Smooth muscle cell (in vitro differentiated cells): ENCODE measurements at regions not wholly inside any gene's neighbourhood (a gene's known extent, or its start where the extent isn't known, plus 50 kb on each side); places are given as distances from the start of the nearest gene placed in this dataset.

Source experiments
- DNase-seq: peaks from one replicate; lab custom pipeline; 2025; ENCODE audit not compliant: unreplicated experiment; lab: John Stamatoyannopoulos, UW
- H2AFZ ChIP-seq: fragments of 200-600 bp; sonication (generic); 2 replicates; pipeline ENCODE4 v1.6.0; 2016; ENCODE audit warnings: antibody characterized with exemption, low read depth, mild to moderate bottlenecking
- H3F3A ChIP-seq: fragments of 200-600 bp; sonication (generic); 2 replicates; pipeline ENCODE4 v1.6.0; 2017; ENCODE audit warnings: antibody characterized with exemption, low read depth
- H3K27ac ChIP-seq: fragments of 200-600 bp; sonication (generic); 2 replicates; pipeline ENCODE4 v1.5.1; 2016; ENCODE audit warnings: low read depth, mild to moderate bottlenecking
- H3K27me3 ChIP-seq: fragments of 200-600 bp; sonication (generic); 2 replicates; pipeline ENCODE4 v1.6.1; 2016; ENCODE audit warnings: low read depth, mild to moderate bottlenecking
- H3K36me3 ChIP-seq: fragments of 200-600 bp; sonication (generic); 2 replicates; pipeline ENCODE4 v1.5.1; 2016; ENCODE audit warnings: low read depth
- H3K4me1 ChIP-seq: fragments of 200-600 bp; sonication (generic); 2 replicates; pipeline ENCODE4 v1.5.1; 2016; ENCODE audit warnings: low read depth
- H3K4me2 ChIP-seq: fragments of 200-600 bp; sonication (generic); 2 replicates; pipeline ENCODE4 v1.6.0; 2016; ENCODE audit warnings: mild to moderate bottlenecking
- H3K4me3 ChIP-seq: fragments of 200-600 bp; sonication (generic); 2 replicates; pipeline ENCODE4 v1.5.1; 2016; ENCODE audit warnings: mild to moderate bottlenecking
- H3K79me2 ChIP-seq: fragments of 200-600 bp; sonication (generic); 2 replicates; pipeline ENCODE4 v1.6.0; 2016; ENCODE audit warnings: low read depth, mild to moderate bottlenecking
- H3K9ac ChIP-seq: fragments of 200-600 bp; sonication (generic); 2 replicates; pipeline ENCODE4 v1.6.0; 2016; ENCODE audit warnings: low read depth
- H3K9me3 ChIP-seq: fragments of 200-600 bp; sonication (generic); replicated peaks from 2 replicates; pipeline ENCODE4 v1.5.1; 2016; ENCODE audit warnings: low read depth
- H4K20me1 ChIP-seq: fragments of 200-600 bp; sonication (generic); 2 replicates; pipeline ENCODE4 v1.6.0; 2016; ENCODE audit warnings: low read depth
- CTCF ChIP-seq: fragments of 200-600 bp; sonication (generic); IDR thresholded peaks from 2 replicates; pipeline ENCODE4 v1.5.1; 2017; ENCODE audit warnings: borderline replicate concordance, mild to moderate bottlenecking, antibody characterized with exemption; ENCODE audit not compliant: insufficient read depth, poor library complexity, severe bottlenecking
- WGBS: methylation state at CpG from one replicate; pipeline ENCODE4 v1.1.7; 2016; ENCODE audit warnings: low lambda C conversion rate; 5-methylcytosine and 5-hydroxymethylcytosine counted together

GRCh38 chr17:70661342-70662222, 492.2 kb downstream of the KCNJ2 start:
- DNase-seq, result no peak
- no peak overlapping the region for H3K27ac ChIP-seq
- no peak overlapping the region for H2AFZ ChIP-seq
- TF ChIP-seq CTCF, result no peak
- no peaks in the 10 kb centered on the region for H3K4me1 ChIP-seq
- no peaks in the 10 kb centered on the region for H3K27me3 ChIP-seq
- 67% methylated on average over 10 of the region's 10 CpGs for WGBS
- H3K9ac ChIP-seq, result no peak overlapping the region
- no peaks in the 10 kb centered on the region for H3K36me3 ChIP-seq
- no peaks in the 10 kb centered on the region for H4K20me1 ChIP-seq
- H3K4me2 ChIP-seq, result no peak overlapping the region
- no peaks in the 10 kb centered on the region for H3K79me2 ChIP-seq
- no peak overlapping the region for H3K4me3 ChIP-seq
- no peaks in the 10 kb centered on the region for H3F3A ChIP-seq
- no peaks in the 10 kb centered on the region for H3K9me3 ChIP-seq

- H4K20me1 ChIP-seq, result no peaks in the 10 kb centered on the region
- H3K36me3 ChIP-seq, result no peaks in the 10 kb centered on the region
Measured at GRCh38 chr17:70668276-70668937, 499.1 kb downstream of the KCNJ2 start.

GRCh38 chr17:70668938-70669778, 499.8 kb downstream of the KCNJ2 start:
- no peak for DNase-seq
- 94% methylated on average over 13 of the region's 13 CpGs for WGBS

More at GRCh38 chr17:70668276-70668937, 499.1 kb downstream of the KCNJ2 start:
- whole genome bisulfite sequencing, result 94% methylated on average over 10 of the region's 10 CpGs
- no peak for DNase-seq
- Histone ChIP-seq H3K27ac (no peak overlapping the region), H3K27me3 (no peaks in the 10 kb centered on the region), H3K9ac (no peak overlapping the region), H3K79me2 (no peaks in the 10 kb centered on the region), H3K9me3 (no peaks in the 10 kb centered on the region), H3F3A (no peaks in the 10 kb centered on the region), H3K4me1 (no peaks in the 10 kb centered on the region), H2AFZ (no peak overlapping the region), H3K4me2 (no peak overlapping the region), H3K4me3 (no peak overlapping the region)
- no peak for TF ChIP-seq CTCF

More at GRCh38 chr17:70668938-70669778, 499.8 kb downstream of the KCNJ2 start:
- H3K79me2 ChIP-seq, result no peaks in the 10 kb centered on the region
- H3K9ac ChIP-seq, result no peak overlapping the region
- no peaks in the 10 kb centered on the region for H3K9me3 ChIP-seq
- no peaks in the 10 kb centered on the region for H3F3A ChIP-seq
- no peaks in the 10 kb centered on the region for H3K27me3 ChIP-seq
- no peak overlapping the region for H3K4me3 ChIP-seq
- TF ChIP-seq CTCF, result no peak
- H3K4me1 ChIP-seq, result no peaks in the 10 kb centered on the region
- no peaks in the 10 kb centered on the region for H3K36me3 ChIP-seq
- H4K20me1 ChIP-seq, result no peaks in the 10 kb centered on the region
- no peak overlapping the region for H2AFZ ChIP-seq
- no peak overlapping the region for H3K27ac ChIP-seq
- H3K4me2 ChIP-seq, result no peak overlapping the region
